ENCODE measurements at regions not wholly inside any gene's neighbourhood (a gene's known extent, or its start where the extent isn't known, plus 50 kb on each side); places are given as distances from the start of the nearest gene placed in this dataset.
"Not testable (repeated sequence)": the region's sequence is repeated elsewhere in the genome, so short reads cannot be mapped to it uniquely, and the experiment has no call there.

- H3K36me3 ChIP-seq (replicated peaks; ENCODE audit: control insufficient read depth, insufficient read depth, low read length): no peaks in the 10 kb centered on the region
- no peak for DNase-seq
- H3K4me3 ChIP-seq (ENCODE audit: insufficient read depth, low read depth, low read length): no peak overlapping the region
- no peaks in the 10 kb centered on the region for H3K27me3 ChIP-seq (ENCODE audit: control insufficient read depth, insufficient read depth, low read length)
These were observed 155.9 kb downstream of the RTL9 start for GRCh38 chrX:110514509-110514908.

GRCh38 chrX:110519501-110519900 lies 160.9 kb downstream of the RTL9 start:
- H3K27me3 ChIP-seq (ENCODE audit: control insufficient read depth, insufficient read depth, low read length): no peaks in the 10 kb centered on the region

GRCh38 chrX:110519906-110520452 lies 161.3 kb downstream of the RTL9 start:
- Histone ChIP-seq H3K36me3 (replicated peaks; ENCODE audit: control insufficient read depth, insufficient read depth, low read length) (no peaks in the 10 kb centered on the region), H3K4me3 (ENCODE audit: insufficient read depth, low read depth, low read length) (no peak overlapping the region), H3K27me3 (ENCODE audit: control insufficient read depth, insufficient read depth, low read length) (no peaks in the 10 kb centered on the region)
- no peak for DNase-seq

More at GRCh38 chrX:110519501-110519900, 160.9 kb downstream of the RTL9 start:
- DNase-seq: no peak
- H3K36me3 ChIP-seq (replicated peaks; ENCODE audit: control insufficient read depth, insufficient read depth, low read length): no peaks in the 10 kb centered on the region
- H3K4me3 ChIP-seq (ENCODE audit: insufficient read depth, low read depth, low read length): no peak overlapping the region

GRCh38 chrX:110520652-110521051 lies 162.0 kb downstream of the RTL9 start:
- H3K27me3 ChIP-seq (ENCODE audit: control insufficient read depth, insufficient read depth, low read length); H3K36me3 ChIP-seq (replicated peaks; ENCODE audit: control insufficient read depth, insufficient read depth, low read length); DNase-seq; H3K4me3 ChIP-seq (ENCODE audit: insufficient read depth, low read depth, low read length): not testable (repeated sequence)

- Histone ChIP-seq H3K27me3 (ENCODE audit: control insufficient read depth, insufficient read depth, low read length) (no peaks in the 10 kb centered on the region), H3K36me3 (replicated peaks; ENCODE audit: control insufficient read depth, insufficient read depth, low read length) (no peaks in the 10 kb centered on the region), H3K4me3 (ENCODE audit: insufficient read depth, low read depth, low read length) (no peak overlapping the region)
- no peak for DNase-seq
These were observed 173.4 kb downstream of the RTL9 start for GRCh38 chrX:110531873-110532580.

GRCh38 chrX:110532581-110532931 lies 173.9 kb downstream of the RTL9 start:
- no peak for DNase-seq
- H3K27me3 ChIP-seq (ENCODE audit: control insufficient read depth, insufficient read depth, low read length): no peaks in the 10 kb centered on the region
- no peak overlapping the region for H3K4me3 ChIP-seq (ENCODE audit: insufficient read depth, low read depth, low read length)
- no peaks in the 10 kb centered on the region for H3K36me3 ChIP-seq (replicated peaks; ENCODE audit: control insufficient read depth, insufficient read depth, low read length)

GRCh38 chrX:110536816-110537215 lies 178.2 kb downstream of the RTL9 start:
- Histone ChIP-seq H3K27me3 (ENCODE audit: control insufficient read depth, insufficient read depth, low read length) (no peaks in the 10 kb centered on the region), H3K36me3 (replicated peaks; ENCODE audit: control insufficient read depth, insufficient read depth, low read length) (no peaks in the 10 kb centered on the region), H3K4me3 (ENCODE audit: insufficient read depth, low read depth, low read length) (no peak overlapping the region)
- no peak for DNase-seq

GRCh38 chrX:110541266-110541665 lies 182.6 kb downstream of the RTL9 start:
- DNase-seq: no peak
- Histone ChIP-seq H3K27me3 (ENCODE audit: control insufficient read depth, insufficient read depth, low read length) (no peaks in the 10 kb centered on the region), H3K36me3 (replicated peaks; ENCODE audit: control insufficient read depth, insufficient read depth, low read length) (no peaks in the 10 kb centered on the region), H3K4me3 (ENCODE audit: insufficient read depth, low read depth, low read length) (no peak overlapping the region)

- not testable (repeated sequence) for H3K27me3 ChIP-seq (ENCODE audit: control insufficient read depth, insufficient read depth, low read length); H3K4me3 ChIP-seq (ENCODE audit: insufficient read depth, low read depth, low read length); H3K36me3 ChIP-seq (replicated peaks; ENCODE audit: control insufficient read depth, insufficient read depth, low read length); DNase-seq
These were observed 192.2 kb downstream of the RTL9 start for GRCh38 chrX:110550854-110551253.

GRCh38 chrX:110557864-110558263 lies 199.2 kb downstream of the RTL9 start:
- DNase-seq: no peak
- Histone ChIP-seq H3K4me3 (ENCODE audit: insufficient read depth, low read depth, low read length) (no peak overlapping the region), H3K36me3 (replicated peaks; ENCODE audit: control insufficient read depth, insufficient read depth, low read length) (no peaks in the 10 kb centered on the region), H3K27me3 (ENCODE audit: control insufficient read depth, insufficient read depth, low read length) (no peaks in the 10 kb centered on the region)

- Histone ChIP-seq H3K36me3 (replicated peaks; ENCODE audit: control insufficient read depth, insufficient read depth, low read length) (no peaks in the 10 kb centered on the region), H3K4me3 (ENCODE audit: insufficient read depth, low read depth, low read length) (no peak overlapping the region), H3K27me3 (ENCODE audit: control insufficient read depth, insufficient read depth, low read length) (no peaks in the 10 kb centered on the region)
- no peak for DNase-seq
These were observed 199.8 kb downstream of the RTL9 start for GRCh38 chrX:110558406-110558805.

- no peak for DNase-seq
- H3K27me3 ChIP-seq (ENCODE audit: control insufficient read depth, insufficient read depth, low read length): no peaks in the 10 kb centered on the region
- no peak overlapping the region for H3K4me3 ChIP-seq (ENCODE audit: insufficient read depth, low read depth, low read length)
- no peaks in the 10 kb centered on the region for H3K36me3 ChIP-seq (replicated peaks; ENCODE audit: control insufficient read depth, insufficient read depth, low read length)
These were observed 202.4 kb downstream of the RTL9 start for GRCh38 chrX:110561034-110561433.

- no peak overlapping the region for H3K4me3 ChIP-seq (ENCODE audit: insufficient read depth, low read depth, low read length)
- H3K27me3 ChIP-seq (ENCODE audit: control insufficient read depth, insufficient read depth, low read length): no peaks in the 10 kb centered on the region
- no peak for DNase-seq
- H3K36me3 ChIP-seq (replicated peaks; ENCODE audit: control insufficient read depth, insufficient read depth, low read length): no peaks in the 10 kb centered on the region
These were observed 204.6 kb downstream of the RTL9 start for GRCh38 chrX:110563282-110563681.

GRCh38 chrX:110568441-110568840 lies 209.8 kb downstream of the RTL9 start:
- no peak for DNase-seq
- no peaks in the 10 kb centered on the region for H3K27me3 ChIP-seq (ENCODE audit: control insufficient read depth, insufficient read depth, low read length)
- H3K4me3 ChIP-seq (ENCODE audit: insufficient read depth, low read depth, low read length): no peak overlapping the region
- no peaks in the 10 kb centered on the region for H3K36me3 ChIP-seq (replicated peaks; ENCODE audit: control insufficient read depth, insufficient read depth, low read length)

GRCh38 chrX:110569506-110569905 lies 210.9 kb downstream of the RTL9 start:
- Histone ChIP-seq H3K4me3 (ENCODE audit: insufficient read depth, low read depth, low read length) (no peak overlapping the region), H3K36me3 (replicated peaks; ENCODE audit: control insufficient read depth, insufficient read depth, low read length) (no peaks in the 10 kb centered on the region), H3K27me3 (ENCODE audit: control insufficient read depth, insufficient read depth, low read length) (no peaks in the 10 kb centered on the region)
- DNase-seq: no peak

- H3K36me3 ChIP-seq (replicated peaks; ENCODE audit: control insufficient read depth, insufficient read depth, low read length): no peaks in the 10 kb centered on the region
- H3K27me3 ChIP-seq (ENCODE audit: control insufficient read depth, insufficient read depth, low read length): no peaks in the 10 kb centered on the region
- no peak overlapping the region for H3K4me3 ChIP-seq (ENCODE audit: insufficient read depth, low read depth, low read length)
- DNase-seq: no peak
These were observed 217.3 kb downstream of the CHRDL1 start for GRCh38 chrX:110578270-110578669.
